ENCODE measurements at regions not wholly inside any gene's neighbourhood (a gene's known extent, or its start where the extent isn't known, plus 50 kb on each side); places are given as distances from the start of the nearest gene placed in this dataset.

DNA sequence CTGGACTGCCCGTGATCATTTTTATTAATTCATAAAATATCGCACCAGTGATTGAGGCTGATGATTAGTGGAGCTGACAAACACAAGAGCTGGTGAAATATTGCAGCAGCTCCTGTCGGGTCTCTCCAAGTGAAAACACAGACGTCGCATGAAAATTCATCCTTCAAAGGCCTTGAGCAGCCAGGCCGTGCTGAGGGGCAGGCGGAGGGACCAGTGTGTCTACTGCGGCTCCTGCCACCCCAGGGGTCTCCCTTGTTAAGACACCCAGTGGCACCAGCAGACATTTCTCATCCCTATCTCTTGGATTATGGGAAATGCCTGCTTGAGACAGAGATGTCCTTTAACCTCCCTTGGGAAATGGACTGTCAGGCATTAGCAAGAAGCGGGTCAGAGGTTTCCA, 289.4 kb upstream of the TLE3 start:
- H2BK120ac ChIP-seq (ENCODE audit: low read depth, low read length) = no peak overlapping the region
- no peak overlapping the region for H3K56ac ChIP-seq (ENCODE audit: extremely low read depth, insufficient read depth, low read length)
- no peak overlapping the region for H3K23ac ChIP-seq (ENCODE audit: low read depth, low read length)
- H4K20me1 ChIP-seq (ENCODE audit: insufficient read depth, low read length) = no peaks in the 10 kb centered on the region
- no peaks in the 10 kb centered on the region for H3K4me1 ChIP-seq (ENCODE audit: control insufficient read depth, insufficient read depth, low read length)
- H3K27ac ChIP-seq (ENCODE audit: insufficient read depth, low read length) = no peak overlapping the region
- H4K8ac ChIP-seq (ENCODE audit: low read depth in 2 of 2, low read length in 2 of 2) = no peak overlapping the region
- H3K9me3 ChIP-seq (ENCODE audit: control insufficient read depth, insufficient read depth, low read length) = peaks cover 2% of the 10 kb centered on the region
- no peak overlapping the region for H3K9ac ChIP-seq (ENCODE audit: low read depth, low read length)
- ATAC-seq (ENCODE audit: low read depth) = no peak
- H3K4me2 ChIP-seq (ENCODE audit: low read depth, low read length) = no peak overlapping the region
- no peak overlapping the region for H4K5ac ChIP-seq (ENCODE audit: low read depth, low read length)
- H2AFZ ChIP-seq (replicated peaks; ENCODE audit: low read length, poor library complexity) = no peak overlapping the region
- TF ChIP-seq MAZ (IDR thresholded peaks at IDR 0.05; ENCODE audit: borderline replicate concordance, low read depth, low read length) (no peak), MXI1 (IDR thresholded peaks at IDR 0.05; ENCODE audit: borderline replicate concordance, low read depth, low read length) (no peak), POLR2A (IDR thresholded peaks at IDR 0.05; ENCODE audit: low read depth, low read length) (no peak), BHLHE40 (IDR thresholded peaks at IDR 0.05; ENCODE audit: low read depth, low read length) (no peak), MAFK (IDR thresholded peaks at IDR 0.05; ENCODE audit: low read depth, low read length) (no peak), NFE2L2 (IDR thresholded peaks at IDR 0.05; ENCODE audit: low read depth, low read length) (no peak), RCOR1 (IDR thresholded peaks at IDR 0.05; ENCODE audit: insufficient replicate concordance, low read length) (no peak), FOS (IDR thresholded peaks at IDR 0.05; ENCODE audit: low read depth, low read length) (no peak), SMC3 (IDR thresholded peaks at IDR 0.05; ENCODE audit: low read depth, low read length) (no peak), CHD1 (IDR thresholded peaks at IDR 0.05; ENCODE audit: low read depth, low read length) (no peak), RAD21 (IDR thresholded peaks at IDR 0.05; ENCODE audit: low read length) (no peak), RFX5 (IDR thresholded peaks at IDR 0.05; ENCODE audit: low read depth, low read length) (no peak), CEBPB (IDR thresholded peaks at IDR 0.05; ENCODE audit: low read depth, low read length) (no peak)
- TF ChIP-seq, protein P1, sequence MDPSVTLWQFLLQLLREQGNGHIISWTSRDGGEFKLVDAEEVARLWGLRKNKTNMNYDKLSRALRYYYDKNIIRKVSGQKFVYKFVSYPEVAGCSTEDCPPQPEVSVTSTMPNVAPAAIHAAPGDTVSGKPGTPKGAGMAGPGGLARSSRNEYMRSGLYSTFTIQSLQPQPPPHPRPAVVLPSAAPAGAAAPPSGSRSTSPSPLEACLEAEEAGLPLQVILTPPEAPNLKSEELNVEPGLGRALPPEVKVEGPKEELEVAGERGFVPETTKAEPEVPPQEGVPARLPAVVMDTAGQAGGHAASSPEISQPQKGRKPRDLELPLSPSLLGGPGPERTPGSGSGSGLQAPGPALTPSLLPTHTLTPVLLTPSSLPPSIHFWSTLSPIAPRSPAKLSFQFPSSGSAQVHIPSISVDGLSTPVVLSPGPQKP (IDR thresholded peaks at IDR 0.05; ENCODE audit: borderline replicate concordance, low read depth, low read length) = no peak
- TF ChIP-seq, protein P2, sequence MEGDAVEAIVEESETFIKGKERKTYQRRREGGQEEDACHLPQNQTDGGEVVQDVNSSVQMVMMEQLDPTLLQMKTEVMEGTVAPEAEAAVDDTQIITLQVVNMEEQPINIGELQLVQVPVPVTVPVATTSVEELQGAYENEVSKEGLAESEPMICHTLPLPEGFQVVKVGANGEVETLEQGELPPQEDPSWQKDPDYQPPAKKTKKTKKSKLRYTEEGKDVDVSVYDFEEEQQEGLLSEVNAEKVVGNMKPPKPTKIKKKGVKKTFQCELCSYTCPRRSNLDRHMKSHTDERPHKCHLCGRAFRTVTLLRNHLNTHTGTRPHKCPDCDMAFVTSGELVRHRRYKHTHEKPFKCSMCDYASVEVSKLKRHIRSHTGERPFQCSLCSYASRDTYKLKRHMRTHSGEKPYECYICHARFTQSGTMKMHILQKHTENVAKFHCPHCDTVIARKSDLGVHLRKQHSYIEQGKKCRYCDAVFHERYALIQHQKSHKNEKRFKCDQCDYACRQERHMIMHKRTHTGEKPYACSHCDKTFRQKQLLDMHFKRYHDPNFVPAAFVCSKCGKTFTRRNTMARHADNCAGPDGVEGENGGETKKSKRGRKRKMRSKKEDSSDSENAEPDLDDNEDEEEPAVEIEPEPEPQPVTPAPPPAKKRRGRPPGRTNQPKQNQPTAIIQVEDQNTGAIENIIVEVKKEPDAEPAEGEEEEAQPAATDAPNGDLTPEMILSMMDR (conservative IDR thresholded peaks at IDR 0.05; ENCODE audit: low read depth, low read length) = no peak
- TF ChIP-seq, protein P3, sequence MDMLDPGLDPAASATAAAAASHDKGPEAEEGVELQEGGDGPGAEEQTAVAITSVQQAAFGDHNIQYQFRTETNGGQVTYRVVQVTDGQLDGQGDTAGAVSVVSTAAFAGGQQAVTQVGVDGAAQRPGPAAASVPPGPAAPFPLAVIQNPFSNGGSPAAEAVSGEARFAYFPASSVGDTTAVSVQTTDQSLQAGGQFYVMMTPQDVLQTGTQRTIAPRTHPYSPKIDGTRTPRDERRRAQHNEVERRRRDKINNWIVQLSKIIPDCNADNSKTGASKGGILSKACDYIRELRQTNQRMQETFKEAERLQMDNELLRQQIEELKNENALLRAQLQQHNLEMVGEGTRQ (IDR thresholded peaks at IDR 0.05; ENCODE audit: low read depth, low read length) = no peak
- no peak overlapping the region for H2BK15ac ChIP-seq (ENCODE audit: low read depth, low read length)
- H3K18ac ChIP-seq (ENCODE audit: low read depth, low read length) = no peak overlapping the region
- no peaks in the 10 kb centered on the region for H3K9me1 ChIP-seq (ENCODE audit: insufficient read depth, low read length)
- intact Hi-C loops (cut with micrococcal nuclease) = no loop called here
- no peak overlapping the region for H2AK5ac ChIP-seq (ENCODE audit: low read depth, low read length)
- dilution Hi-C loops (cut with HindIII; ENCODE audit: low sequenced_read_pairs, unreplicated experiment) = no loop called here
- no peak overlapping the region for H2BK20ac ChIP-seq (ENCODE audit: low read depth, low read length)
- ChIA-PET POLR2A (ENCODE audit: unreplicated experiment) (no interaction called here), CTCF (no interaction called here)
- in situ Hi-C loops (cut with MboI; ENCODE audit: low sequenced_read_pairs) = no loop called here
- H3K4me3 ChIP-seq (ENCODE audit: insufficient read depth, low read depth, low read length) = no peak overlapping the region
- no peak overlapping the region for H2AK9ac ChIP-seq (replicated peaks; ENCODE audit: low read depth, low read length, poor library complexity)
- no TSS peak for BruUV-seq (replicated peaks)
- 80% methylated on average over 2 of the region's 9 CpGs; no CpG with 5 or more reads in 1 of the 2 experiments for WGBS, 2 experiments (ENCODE audit: extremely low coverage in 2 of 2, insufficient read length in 1 of 2)
- no peak overlapping the region for H3K4ac ChIP-seq (ENCODE audit: low read depth, low read length)
- H3K14ac ChIP-seq (replicated peaks; ENCODE audit: low read depth, low read length) = no peak overlapping the region
- H2BK5ac ChIP-seq (ENCODE audit: low read depth, low read length, poor library complexity, severe bottlenecking) = no peak overlapping the region
- peaks cover 23% of the 10 kb centered on the region for H3K27me3 ChIP-seq (ENCODE audit: control insufficient read depth, insufficient read depth, low read length)
- no peak for DNase-seq
- no peak overlapping the region for H4K91ac ChIP-seq (ENCODE audit: insufficient read depth, low read depth, low read length)
- H3K79me1 ChIP-seq (ENCODE audit: low read depth in 1 of 2, low read length in 2 of 2) = no peaks in the 10 kb centered on the region
- no peaks in the 10 kb centered on the region for H3K36me3 ChIP-seq (ENCODE audit: control insufficient read depth, insufficient read depth, low read length)
